Suprapubic skin (tissue), 4 donors: ENCODE measurements at regions not wholly inside any gene's neighbourhood (a gene's known extent, or its start where the extent isn't known, plus 50 kb on each side); places are given as distances from the start of the nearest gene placed in this dataset.

Experiments
- DNase-seq, 2 donors: peaks; one replicate each; pipeline ENCODE4 v3.0.0-alpha.2; 2019; ENCODE audit warnings: low spot score in 2 of 2
- H3K27ac ChIP-seq: fragments of 200-600 bp; sonication (generic); one replicate; pipeline ENCODE4 v1.5.1; 2019
- H3K27me3 ChIP-seq: fragments of 200-600 bp; sonication (generic); one replicate; pipeline ENCODE4 v1.5.1; 2019
- H3K36me3 ChIP-seq: fragments of 200-600 bp; sonication (generic); one replicate; pipeline ENCODE4 v1.5.1; 2019
- H3K4me1 ChIP-seq: fragments of 200-600 bp; sonication (generic); one replicate; pipeline ENCODE4 v1.5.1; 2019
- H3K4me3 ChIP-seq: fragments of 200-600 bp; sonication (generic); one replicate; pipeline ENCODE4 v1.5.1; 2019; ENCODE audit warnings: mild to moderate bottlenecking
- H3K9me3 ChIP-seq: fragments of 200-600 bp; sonication (generic); one replicate; pipeline ENCODE4 v1.5.1; 2019
- CTCF ChIP-seq, 2 donors: fragments of 200-600 bp in 1 of 2; fragments of 450-650 bp in 1 of 2; sonication (generic) in 1 of 2; IDR thresholded peaks; one replicate each; pipeline ENCODE4 v1.5.1; 2016 to 2019; ENCODE audit warnings: antibody characterized with exemption in 2 of 2, mild to moderate bottlenecking in 1 of 2, moderate library complexity in 1 of 2
- EP300 ChIP-seq: sonication (generic); formaldehyde crosslinking; IDR thresholded peaks from one replicate; pipeline ENCODE4 v1.6.1; 2017; ENCODE audit warnings: antibody characterized with exemption
- POLR2A ChIP-seq, 2 donors: fragments of 450-650 bp; IDR thresholded peaks; one replicate each; pipeline ENCODE4 v1.6.1; 2017; ENCODE audit warnings: antibody characterized with exemption in 2 of 2, mild to moderate bottlenecking in 2 of 2, moderate library complexity in 2 of 2
- POLR2AphosphoS5 ChIP-seq, 3 donors: sonication (generic); formaldehyde crosslinking; IDR thresholded peaks; one replicate each; pipeline ENCODE4 v1.6.1; 2017; ENCODE audit warnings: antibody characterized with exemption in 3 of 3
- WGBS: methylation state at CpG from one replicate; pipeline ENCODE4 v1.1.5; 2018; 5-methylcytosine and 5-hydroxymethylcytosine counted together

GRCh38 chr20:60092729-60093128 is 134.5 kb downstream of the CDH26 start:
- no peaks in the 10 kb centered on the region for H3K36me3 ChIP-seq
- TF ChIP-seq POLR2A (IDR thresholded peaks at IDR 0.05) (no peak), EP300 (no peak)
- peaks cover 4% of the 10 kb centered on the region for H3K4me1 ChIP-seq

GRCh38 chr20:60095456-60095855 is 137.2 kb downstream of the CDH26 start:
- 79% methylated on average over 5 of the region's 5 CpGs for WGBS
- peak in 1 of 2 donors; percentile 41 for DNase-seq
- Histone ChIP-seq H3K27ac (no peak overlapping the region), H3K4me1 (no peaks in the 10 kb centered on the region), H3K36me3 (no peaks in the 10 kb centered on the region), H3K27me3 (peaks cover 11% of the 10 kb centered on the region), H3K9me3 (peaks cover 14% of the 10 kb centered on the region), H3K4me3 (no peak overlapping the region)
- TF ChIP-seq EP300 (no peak), POLR2AphosphoS5 (IDR thresholded peaks at IDR 0.05) (no peak), POLR2A (IDR thresholded peaks at IDR 0.05) (no peak), CTCF (IDR thresholded peaks at IDR 0.05) (no peak)

More at GRCh38 chr20:60092729-60093128, 134.5 kb downstream of the CDH26 start:
- Histone ChIP-seq H3K4me3 (no peak overlapping the region), H3K27me3 (peaks cover 20% of the 10 kb centered on the region), H3K27ac (no peak overlapping the region), H3K9me3 (peaks cover 14% of the 10 kb centered on the region)
- DNase-seq = no peak

- DNase-seq = no peak
- Histone ChIP-seq H3K4me3 (no peak overlapping the region), H3K27me3 (peaks cover 6% of the 10 kb centered on the region), H3K27ac (no peak overlapping the region), H3K4me1 (no peaks in the 10 kb centered on the region), H3K36me3 (no peaks in the 10 kb centered on the region), H3K9me3 (peaks cover 14% of the 10 kb centered on the region)
- TF ChIP-seq POLR2AphosphoS5 (IDR thresholded peaks at IDR 0.05) = no peak
- no peak for TF ChIP-seq EP300
- no peak for TF ChIP-seq CTCF (IDR thresholded peaks at IDR 0.05)
- TF ChIP-seq POLR2A (IDR thresholded peaks at IDR 0.05) = no peak
- WGBS = 63% methylated on average over 10 of the region's 10 CpGs
Observed at GRCh38 chr20:60096166-60096565, 137.9 kb downstream of the CDH26 start.

GRCh38 chr20:60097285-60097684 is 139.1 kb downstream of the CDH26 start:
- H3K27me3 ChIP-seq = peaks cover 6% of the 10 kb centered on the region
- no peak overlapping the region for H3K4me3 ChIP-seq
- H3K4me1 ChIP-seq = no peaks in the 10 kb centered on the region
- H3K36me3 ChIP-seq = no peaks in the 10 kb centered on the region
- no peak for TF ChIP-seq POLR2AphosphoS5 (IDR thresholded peaks at IDR 0.05)
- TF ChIP-seq EP300 = no peak
- no peak for DNase-seq
- 54% methylated on average over 4 of the region's 4 CpGs for WGBS
- H3K27ac ChIP-seq = no peak overlapping the region
- peaks cover 14% of the 10 kb centered on the region for H3K9me3 ChIP-seq

GRCh38 chr20:60100780-60101179 is 142.6 kb downstream of the CDH26 start:
- DNase-seq = no peak
- Histone ChIP-seq H3K4me1 (no peaks in the 10 kb centered on the region), H3K4me3 (no peak overlapping the region), H3K27me3 (peaks cover 6% of the 10 kb centered on the region), H3K9me3 (no peaks in the 10 kb centered on the region), H3K27ac (no peak overlapping the region), H3K36me3 (no peaks in the 10 kb centered on the region)
- no peak for TF ChIP-seq POLR2AphosphoS5 (IDR thresholded peaks at IDR 0.05)
- no peak for TF ChIP-seq POLR2A (IDR thresholded peaks at IDR 0.05)
- no peak for TF ChIP-seq EP300
- TF ChIP-seq CTCF (IDR thresholded peaks at IDR 0.05) = no peak
- 56% methylated on average over 5 of the region's 5 CpGs for WGBS

- WGBS = 76% methylated on average over 13 of the region's 13 CpGs
- no peak overlapping the region for H3K4me3 ChIP-seq
- no peak for TF ChIP-seq CTCF (IDR thresholded peaks at IDR 0.05)
- no peak for TF ChIP-seq POLR2A (IDR thresholded peaks at IDR 0.05)
- no peak for TF ChIP-seq EP300
- TF ChIP-seq POLR2AphosphoS5 (IDR thresholded peaks at IDR 0.05) = no peak
- H3K36me3 ChIP-seq = no peaks in the 10 kb centered on the region
- H3K27ac ChIP-seq = no peak overlapping the region
- peaks cover 6% of the 10 kb centered on the region for H3K27me3 ChIP-seq
- no peak for DNase-seq
- H3K4me1 ChIP-seq = no peaks in the 10 kb centered on the region
- H3K9me3 ChIP-seq = no peaks in the 10 kb centered on the region
Observed at GRCh38 chr20:60101201-60101890, 143.1 kb downstream of the CDH26 start.
